ENCODE measurements at regions not wholly inside any gene's neighbourhood (a gene's known extent, or its start where the extent isn't known, plus 50 kb on each side); places are given as distances from the start of the nearest gene placed in this dataset.

DNA sequence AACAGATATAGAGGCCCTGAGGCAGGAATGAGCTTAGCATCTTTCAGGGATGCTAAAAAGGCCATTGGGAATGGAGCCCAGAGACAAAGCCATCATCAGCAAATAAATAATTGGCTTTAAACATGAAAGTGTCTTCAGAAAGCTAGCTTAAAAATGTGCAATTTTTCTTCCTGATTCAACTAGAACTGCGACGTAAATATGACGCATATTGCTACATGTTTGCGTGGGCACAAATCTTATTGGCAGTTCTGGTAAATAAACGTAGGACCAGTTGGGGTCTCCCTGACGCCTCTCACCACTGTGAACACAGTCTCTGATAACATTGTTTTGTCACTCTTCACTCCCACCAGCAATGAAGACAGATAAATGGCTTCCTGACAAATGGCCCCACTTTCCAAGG, 97.3 kb upstream of the SRD5A3 start:
- Histone ChIP-seq H3K9me3 (ENCODE audit: control insufficient read depth, low read length) (no peaks in the 10 kb centered on the region), H3K27ac (no peak overlapping the region), H3K4me3 (ENCODE audit: low read depth, low read length) (no peak overlapping the region), H3K9ac (no peak overlapping the region), H3K36me3 (ENCODE audit: control insufficient read depth, insufficient read depth, low read length) (no peaks in the 10 kb centered on the region), H3K4me2 (ENCODE audit: low read length) (no peak overlapping the region), H3K27me3 (ENCODE audit: control insufficient read depth, insufficient read depth, low read length) (no peaks in the 10 kb centered on the region), H3K79me2 (no peaks in the 10 kb centered on the region), H2AFZ (no peak overlapping the region), H3K4me1 (no peaks in the 10 kb centered on the region)
- no peak for TF ChIP-seq CTCF (IDR thresholded peaks at IDR 0.05)

- Histone ChIP-seq H3K4me1 (no peaks in the 10 kb centered on the region), H2AFZ (no peak overlapping the region)
- no peak for TF ChIP-seq CTCF (IDR thresholded peaks at IDR 0.05)
Observed at GRCh38 chr4:55249476-55249875, 96.6 kb upstream of the SRD5A3 start.

DNA sequence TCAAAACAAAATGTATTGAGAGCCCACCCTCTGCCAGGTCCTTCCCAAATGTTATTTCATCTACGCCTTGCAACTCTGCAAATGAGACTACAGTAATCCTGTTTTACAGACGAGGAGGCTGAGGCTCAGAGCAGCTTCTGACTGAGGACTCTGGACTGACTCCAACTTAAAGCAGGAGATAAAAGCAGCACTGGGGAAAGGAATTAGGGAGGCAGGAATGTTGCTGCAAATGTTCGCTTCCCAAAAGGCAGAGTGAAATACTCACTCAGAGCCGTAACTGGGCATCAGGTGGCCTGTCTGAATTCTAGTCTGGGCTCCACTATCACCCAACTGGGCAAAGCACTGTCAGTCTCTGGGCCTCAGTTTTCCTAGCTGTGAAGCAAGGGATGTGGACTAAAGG, 94.7 kb upstream of the SRD5A3 start:
- Histone ChIP-seq H3K4me3 (ENCODE audit: low read depth, low read length) (no peak overlapping the region), H3K4me2 (ENCODE audit: low read length) (no peak overlapping the region), H3K79me2 (no peaks in the 10 kb centered on the region), H3K9ac (no peak overlapping the region), H3K27me3 (ENCODE audit: control insufficient read depth, insufficient read depth, low read length) (no peaks in the 10 kb centered on the region), H3K4me1 (no peaks in the 10 kb centered on the region), H2AFZ (no peak overlapping the region), H3K27ac (no peak overlapping the region), H3K9me3 (ENCODE audit: control insufficient read depth, low read length) (no peaks in the 10 kb centered on the region), H3K36me3 (ENCODE audit: control insufficient read depth, insufficient read depth, low read length) (no peaks in the 10 kb centered on the region)
- no peak for TF ChIP-seq CTCF (IDR thresholded peaks at IDR 0.05)

More at GRCh38 chr4:55249476-55249875, 96.6 kb upstream of the SRD5A3 start:
- H3K27ac ChIP-seq, result no peak overlapping the region
- H3K9me3 ChIP-seq (ENCODE audit: control insufficient read depth, low read length), result no peaks in the 10 kb centered on the region
- no peaks in the 10 kb centered on the region for H3K36me3 ChIP-seq (ENCODE audit: control insufficient read depth, insufficient read depth, low read length)
- no peak overlapping the region for H3K9ac ChIP-seq
- no peak overlapping the region for H3K4me2 ChIP-seq (ENCODE audit: low read length)
- H3K79me2 ChIP-seq, result no peaks in the 10 kb centered on the region
- H3K4me3 ChIP-seq (ENCODE audit: low read depth, low read length), result no peak overlapping the region
- H3K27me3 ChIP-seq (ENCODE audit: control insufficient read depth, insufficient read depth, low read length), result no peaks in the 10 kb centered on the region

DNA sequence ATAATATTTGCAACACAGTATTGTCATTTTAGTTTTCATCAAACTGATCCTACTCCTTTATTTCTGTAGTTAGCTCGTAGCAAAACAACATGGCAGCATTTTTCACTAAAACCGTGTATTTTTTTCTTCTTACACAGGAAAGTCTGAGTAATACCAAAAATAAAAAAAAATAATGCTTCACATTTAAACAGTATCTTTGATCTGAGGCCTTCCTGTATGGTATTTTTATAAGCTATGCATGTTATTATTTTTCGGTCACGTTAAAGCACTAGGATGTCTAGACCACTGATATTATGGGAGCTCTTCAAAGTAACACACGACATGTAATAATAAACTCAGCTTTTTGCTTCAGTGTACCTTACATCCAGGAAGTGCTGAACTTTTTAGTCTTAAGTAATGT, 94.1 kb upstream of the SRD5A3 start:
- no peak for TF ChIP-seq CTCF (IDR thresholded peaks at IDR 0.05)
- H2AFZ ChIP-seq, result no peak overlapping the region
- no peak overlapping the region for H3K4me3 ChIP-seq (ENCODE audit: low read depth, low read length)
- H3K27ac ChIP-seq, result no peak overlapping the region
- H3K36me3 ChIP-seq (ENCODE audit: control insufficient read depth, insufficient read depth, low read length), result no peaks in the 10 kb centered on the region
- H3K9ac ChIP-seq, result no peak overlapping the region
- no peak overlapping the region for H3K4me2 ChIP-seq (ENCODE audit: low read length)
- no peaks in the 10 kb centered on the region for H3K9me3 ChIP-seq (ENCODE audit: control insufficient read depth, low read length)
- no peaks in the 10 kb centered on the region for H3K4me1 ChIP-seq
- H3K79me2 ChIP-seq, result no peaks in the 10 kb centered on the region
- H3K27me3 ChIP-seq (ENCODE audit: control insufficient read depth, insufficient read depth, low read length), result no peaks in the 10 kb centered on the region

DNA sequence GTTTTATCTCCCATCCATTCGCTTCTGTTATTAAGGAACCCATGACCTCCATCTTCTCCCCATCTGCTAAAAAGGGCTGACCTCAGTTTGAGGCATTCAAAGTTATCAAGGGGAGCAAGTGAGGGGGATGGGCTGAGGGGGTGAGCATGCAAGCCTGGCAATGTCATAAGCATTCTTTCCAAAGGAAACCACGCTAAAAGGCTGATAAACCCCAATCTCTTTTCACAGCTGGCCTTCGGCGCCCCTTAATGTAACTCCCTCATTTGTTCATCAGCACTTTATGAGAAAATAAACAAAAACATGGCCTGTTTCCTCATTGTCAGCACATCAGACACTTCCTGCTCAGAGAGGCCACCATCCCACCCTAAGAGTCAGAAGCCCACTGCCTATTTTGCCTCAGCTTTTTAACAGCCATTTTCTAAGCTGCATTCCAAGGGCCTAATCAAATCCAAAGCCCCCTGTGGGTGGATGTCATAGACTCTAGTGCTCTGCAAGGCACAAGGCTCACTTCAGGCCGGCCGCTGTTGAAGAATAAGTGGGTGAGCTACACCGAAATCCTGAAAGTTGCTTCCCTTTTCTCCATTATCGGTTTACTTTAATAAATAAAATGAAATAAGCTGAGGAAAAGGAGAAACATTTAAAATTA, 92.0 kb upstream of the SRD5A3 start:
- Histone ChIP-seq H3K4me2 (ENCODE audit: low read length) (no peak overlapping the region), H3K4me1 (no peaks in the 10 kb centered on the region), H3K27me3 (ENCODE audit: control insufficient read depth, insufficient read depth, low read length) (no peaks in the 10 kb centered on the region), H3K9ac (no peak overlapping the region), H3K9me3 (ENCODE audit: control insufficient read depth, low read length) (no peaks in the 10 kb centered on the region), H3K4me3 (ENCODE audit: low read depth, low read length) (no peak overlapping the region), H2AFZ (no peak overlapping the region), H3K27ac (no peak overlapping the region), H3K36me3 (ENCODE audit: control insufficient read depth, insufficient read depth, low read length) (no peaks in the 10 kb centered on the region), H3K79me2 (no peaks in the 10 kb centered on the region)
- no peak for TF ChIP-seq CTCF (IDR thresholded peaks at IDR 0.05)
